ENCODE measurements at regions not wholly inside any gene's neighbourhood (a gene's known extent, or its start where the extent isn't known, plus 50 kb on each side); places are given as distances from the start of the nearest gene placed in this dataset.

DNA sequence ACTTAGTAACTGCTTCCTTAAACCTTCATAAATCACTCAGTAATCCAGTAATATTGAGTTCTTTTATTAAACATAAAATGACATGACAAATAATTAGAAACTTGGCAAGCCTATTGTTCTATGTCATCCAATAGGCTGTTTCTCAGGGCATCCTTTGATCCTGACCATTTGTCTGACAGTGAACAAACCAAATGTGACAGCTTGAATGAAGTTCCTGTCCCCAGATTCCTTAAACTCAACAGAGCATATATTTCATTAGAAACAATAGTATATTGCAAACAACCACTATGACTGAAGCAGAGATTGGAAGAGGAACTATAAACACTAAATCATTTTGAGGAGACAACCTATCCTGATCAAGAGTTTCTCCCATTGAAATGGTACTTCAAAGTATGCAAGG is 113.6 kb upstream of the MDFIC2 start:
- Histone ChIP-seq H3K36me3 (ENCODE audit: control insufficient read depth, insufficient read depth, low read length) (no peaks in the 10 kb centered on the region), H3K27me3 (ENCODE audit: control insufficient read depth, insufficient read depth, low read length) (no peaks in the 10 kb centered on the region), H3K4me3 (ENCODE audit: low read depth, low read length) (no peak overlapping the region)
- DNase-seq (ENCODE audit: low read depth), result no peak
- TF ChIP-seq, protein P1, sequence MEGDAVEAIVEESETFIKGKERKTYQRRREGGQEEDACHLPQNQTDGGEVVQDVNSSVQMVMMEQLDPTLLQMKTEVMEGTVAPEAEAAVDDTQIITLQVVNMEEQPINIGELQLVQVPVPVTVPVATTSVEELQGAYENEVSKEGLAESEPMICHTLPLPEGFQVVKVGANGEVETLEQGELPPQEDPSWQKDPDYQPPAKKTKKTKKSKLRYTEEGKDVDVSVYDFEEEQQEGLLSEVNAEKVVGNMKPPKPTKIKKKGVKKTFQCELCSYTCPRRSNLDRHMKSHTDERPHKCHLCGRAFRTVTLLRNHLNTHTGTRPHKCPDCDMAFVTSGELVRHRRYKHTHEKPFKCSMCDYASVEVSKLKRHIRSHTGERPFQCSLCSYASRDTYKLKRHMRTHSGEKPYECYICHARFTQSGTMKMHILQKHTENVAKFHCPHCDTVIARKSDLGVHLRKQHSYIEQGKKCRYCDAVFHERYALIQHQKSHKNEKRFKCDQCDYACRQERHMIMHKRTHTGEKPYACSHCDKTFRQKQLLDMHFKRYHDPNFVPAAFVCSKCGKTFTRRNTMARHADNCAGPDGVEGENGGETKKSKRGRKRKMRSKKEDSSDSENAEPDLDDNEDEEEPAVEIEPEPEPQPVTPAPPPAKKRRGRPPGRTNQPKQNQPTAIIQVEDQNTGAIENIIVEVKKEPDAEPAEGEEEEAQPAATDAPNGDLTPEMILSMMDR (IDR thresholded peaks at IDR 0.05; ENCODE audit: insufficient read depth, low read length, poor library complexity, severe bottlenecking), result no peak

DNA sequence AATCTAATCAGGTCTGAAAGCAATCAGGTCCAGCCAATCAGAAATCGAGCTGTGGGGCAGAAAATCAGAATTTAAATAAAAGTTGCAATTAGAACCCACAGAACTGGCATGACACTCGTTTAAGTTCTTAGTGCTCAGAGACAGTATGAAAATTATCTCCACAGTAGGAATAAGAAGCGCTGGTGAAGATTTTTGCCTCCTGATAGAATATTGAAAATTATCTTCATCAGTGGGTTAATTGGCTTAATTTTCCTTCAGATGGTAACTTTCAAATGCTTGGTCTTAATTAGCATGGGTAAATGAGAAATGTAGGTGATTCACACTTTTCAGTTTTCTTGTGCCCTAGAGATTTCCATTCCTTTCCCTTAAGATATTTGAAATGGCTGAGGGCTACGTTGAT is 109.1 kb upstream of the MDFIC2 start:
- DNase-seq (ENCODE audit: low read depth), result no peak

DNA sequence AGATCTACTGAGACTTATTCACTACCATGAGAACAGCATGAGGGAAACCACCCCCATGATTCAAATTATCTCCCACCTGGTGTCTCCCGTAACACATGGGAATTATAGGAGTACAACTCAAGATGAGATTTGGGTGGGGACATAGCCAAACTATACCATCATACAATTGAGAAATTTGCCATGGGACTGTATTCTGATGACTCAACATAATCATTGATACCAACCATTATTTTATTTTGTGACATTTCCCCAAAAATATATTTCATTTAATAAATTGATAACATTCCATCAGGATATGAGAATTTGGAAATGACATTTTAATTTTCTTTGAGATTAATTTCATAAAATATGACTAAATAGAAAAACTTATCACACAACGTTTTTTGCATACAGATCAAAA is 96.6 kb upstream of the MDFIC2 start:
- Histone ChIP-seq H3K27me3 (ENCODE audit: control insufficient read depth, insufficient read depth, low read length) (no peaks in the 10 kb centered on the region), H3K36me3 (ENCODE audit: control insufficient read depth, insufficient read depth, low read length) (no peaks in the 10 kb centered on the region), H3K4me3 (ENCODE audit: low read depth, low read length) (no peak overlapping the region)
- no peak for DNase-seq (ENCODE audit: low read depth)
- TF ChIP-seq, protein P1 (IDR thresholded peaks at IDR 0.05; ENCODE audit: insufficient read depth, low read length, poor library complexity, severe bottlenecking), result no peak

More for the DNA sequence above, 109.1 kb upstream of the MDFIC2 start:
- TF ChIP-seq, protein P1 (IDR thresholded peaks at IDR 0.05; ENCODE audit: insufficient read depth, low read length, poor library complexity, severe bottlenecking), result no peak
- no peak overlapping the region for H3K4me3 ChIP-seq (ENCODE audit: low read depth, low read length)
- no peaks in the 10 kb centered on the region for H3K36me3 ChIP-seq (ENCODE audit: control insufficient read depth, insufficient read depth, low read length)
- no peaks in the 10 kb centered on the region for H3K27me3 ChIP-seq (ENCODE audit: control insufficient read depth, insufficient read depth, low read length)

DNA sequence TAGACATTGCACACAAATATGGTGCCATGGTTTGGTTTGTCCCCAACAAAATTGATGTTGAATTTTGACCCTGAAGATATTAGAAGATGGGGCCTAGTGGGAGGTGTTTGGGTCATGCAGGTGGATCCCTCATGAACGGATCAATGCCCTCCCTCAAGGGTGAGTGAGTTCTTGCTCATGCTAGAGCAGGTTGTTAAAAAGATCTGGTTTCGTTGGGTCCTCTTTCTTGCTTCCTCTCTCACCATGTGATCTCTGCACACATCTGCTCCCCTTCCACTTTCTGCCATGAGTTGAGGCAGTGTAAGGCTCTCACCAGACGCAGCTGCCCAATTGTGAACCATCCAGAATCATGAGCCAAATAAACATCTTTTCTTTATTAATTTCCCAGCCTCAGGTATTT is 87.8 kb upstream of the MDFIC2 start:
- Histone ChIP-seq H3K27me3 (ENCODE audit: control insufficient read depth, insufficient read depth, low read length) (no peaks in the 10 kb centered on the region), H3K36me3 (ENCODE audit: control insufficient read depth, insufficient read depth, low read length) (no peaks in the 10 kb centered on the region), H3K4me3 (ENCODE audit: low read depth, low read length) (no peak overlapping the region)
- TF ChIP-seq, protein P1 (IDR thresholded peaks at IDR 0.05; ENCODE audit: insufficient read depth, low read length, poor library complexity, severe bottlenecking), result no peak
- DNase-seq (ENCODE audit: low read depth), result no peak

DNA sequence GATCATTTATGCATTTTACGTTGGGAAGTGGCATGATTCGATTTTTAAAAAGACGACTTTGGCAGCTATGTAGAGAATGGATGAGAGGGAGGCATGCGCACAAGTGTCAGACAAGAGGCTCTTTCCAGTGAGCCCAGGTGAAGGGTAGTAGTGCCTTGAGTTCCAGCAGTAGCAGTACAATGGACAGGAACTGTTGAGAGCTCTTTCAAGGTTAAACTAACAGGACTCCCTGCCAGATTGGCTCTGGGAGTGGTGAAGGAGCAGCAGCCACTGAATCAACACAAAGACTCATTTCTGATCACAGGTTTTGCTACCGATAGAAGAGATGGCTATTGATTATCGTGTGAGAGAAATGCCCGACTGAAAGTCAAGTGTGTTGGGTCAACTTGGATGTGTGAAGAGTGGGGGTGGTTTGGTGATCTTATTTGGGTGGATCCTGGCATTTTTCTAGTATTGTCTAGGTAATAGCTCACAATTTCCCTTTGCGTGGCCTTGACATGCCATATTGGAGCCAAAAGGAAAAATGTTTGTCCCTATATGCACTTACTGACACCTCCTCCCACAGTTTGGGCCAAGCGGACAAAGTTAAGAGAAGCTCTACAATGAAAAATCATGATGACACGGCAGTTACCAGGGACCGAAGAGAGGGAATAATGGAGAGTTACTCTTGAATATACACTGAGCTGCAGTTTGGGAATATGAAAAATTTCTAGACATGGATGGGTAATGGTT is 81.6 kb upstream of the MDFIC2 start:
- DNase-seq (ENCODE audit: low read depth), result no peak
- H3K36me3 ChIP-seq (ENCODE audit: control insufficient read depth, insufficient read depth, low read length), result no peaks in the 10 kb centered on the region
- no peak overlapping the region for H3K4me3 ChIP-seq (ENCODE audit: low read depth, low read length)
- no peaks in the 10 kb centered on the region for H3K27me3 ChIP-seq (ENCODE audit: control insufficient read depth, insufficient read depth, low read length)
- TF ChIP-seq, protein P1 (IDR thresholded peaks at IDR 0.05; ENCODE audit: insufficient read depth, low read length, poor library complexity, severe bottlenecking), result no peak

DNA sequence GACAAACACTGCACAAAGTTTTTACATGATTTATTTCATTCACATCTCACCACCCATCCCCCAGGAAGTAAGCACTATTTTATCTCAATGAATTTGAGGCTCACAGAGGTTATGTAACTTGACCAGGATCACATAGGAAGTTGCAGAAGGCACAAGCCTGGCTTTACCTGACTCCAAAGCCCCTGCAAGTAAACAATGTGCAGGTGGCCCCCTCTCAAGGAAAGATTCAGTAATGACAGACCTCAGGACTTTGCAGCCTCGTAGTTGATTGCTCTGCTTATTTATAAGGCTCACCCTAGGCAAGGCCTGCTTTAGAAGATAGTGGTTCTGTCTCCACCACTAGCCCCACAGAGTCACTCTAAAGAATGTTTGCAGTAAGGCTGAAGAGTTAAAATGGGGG is 79.8 kb upstream of the MDFIC2 start:
- H3K4me3 ChIP-seq (ENCODE audit: low read depth, low read length), result no peak overlapping the region
- H3K36me3 ChIP-seq (ENCODE audit: control insufficient read depth, insufficient read depth, low read length), result no peaks in the 10 kb centered on the region
- TF ChIP-seq, protein P1 (IDR thresholded peaks at IDR 0.05; ENCODE audit: insufficient read depth, low read length, poor library complexity, severe bottlenecking), result no peak
- DNase-seq (ENCODE audit: low read depth), result no peak
- H3K27me3 ChIP-seq (ENCODE audit: control insufficient read depth, insufficient read depth, low read length), result no peaks in the 10 kb centered on the region
